GM23338 (cell line): ENCODE measurements at regions not wholly inside any gene's neighbourhood (a gene's known extent, or its start where the extent isn't known, plus 50 kb on each side); places are given as distances from the start of the nearest gene placed in this dataset.

Experiments used
- ATAC-seq: fragments of 200-7000 bp; cut with Tn5 transposase; 3 replicates; pipeline ENCODE4 v1.9.1; 2020
- DNase-seq: peaks from one replicate; pipeline ENCODE4 v3.0.0-alpha.2; 2015; ENCODE audit warnings: low spot score
- H2AFZ ChIP-seq: fragments of 200-600 bp; sonication (generic); 2 replicates; pipeline ENCODE4 v1.8.0; 2016; ENCODE audit warnings: antibody characterized with exemption, mild to moderate bottlenecking, moderate library complexity
- H3F3A ChIP-seq: fragments of 200-600 bp; sonication (generic); replicated peaks from 2 replicates; pipeline ENCODE4 v1.8.0; 2017; ENCODE audit warnings: antibody characterized with exemption, mixed run types, low read depth
- H3K27ac ChIP-seq: fragments of 200-600 bp; sonication (generic); 2 replicates; pipeline ENCODE4 v1.6.1; 2016; ENCODE audit warnings: low read depth
- H3K27me3 ChIP-seq: fragments of 200-600 bp; sonication (generic); 2 replicates; pipeline ENCODE4 v1.8.0; 2016; ENCODE audit warnings: mild to moderate bottlenecking, mixed run types, moderate library complexity; ENCODE audit not compliant: insufficient read depth
- H3K36me3 ChIP-seq: fragments of 200-600 bp; sonication (generic); 2 replicates; pipeline ENCODE4 v1.8.0; 2016; ENCODE audit warnings: mild to moderate bottlenecking; ENCODE audit not compliant: insufficient read depth
- H3K4me1 ChIP-seq: fragments of 200-600 bp; sonication (generic); 2 replicates; pipeline ENCODE4 v1.8.0; 2016; ENCODE audit warnings: mild to moderate bottlenecking, moderate library complexity; ENCODE audit not compliant: insufficient read depth
- H3K4me2 ChIP-seq: fragments of 200-600 bp; sonication (generic); 2 replicates; pipeline ENCODE4 v1.7.1; 2017; ENCODE audit warnings: mixed run types
- H3K4me3 ChIP-seq: fragments of 200-600 bp; sonication (generic); 2 replicates; pipeline ENCODE4 v1.6.1; 2016; ENCODE audit warnings: mixed run types
- H3K79me2 ChIP-seq: fragments of 200-600 bp; sonication (generic); replicated peaks from 2 replicates; pipeline ENCODE4 v1.8.0; 2017; ENCODE audit warnings: mild to moderate bottlenecking; ENCODE audit not compliant: insufficient read depth
- H3K9me2 ChIP-seq: fragments of 200-600 bp; sonication (generic); 2 replicates; pipeline ENCODE4 v1.8.0; 2017; ENCODE audit not compliant: insufficient read depth
- H4K20me1 ChIP-seq: fragments of 200-600 bp; sonication (generic); replicated peaks from 2 replicates; pipeline ENCODE4 v1.8.0; 2017; ENCODE audit warnings: mild to moderate bottlenecking; ENCODE audit not compliant: insufficient read depth
- H3K27ac Mint-ChIP-seq: 2 replicates; pipeline ENCODE4 v1.8.0; 2020; ENCODE audit warnings: inconsistent platforms, mild to moderate bottlenecking, moderate library complexity, mixed read lengths
- H3K27me3 Mint-ChIP-seq: 3 replicates; pipeline ENCODE4 v1.8.0; 2022; ENCODE audit warnings: low read depth, mild to moderate bottlenecking, moderate library complexity, mixed read lengths, inconsistent platforms; ENCODE audit not compliant: insufficient read depth, poor library complexity
- H3K36me3 Mint-ChIP-seq: 3 replicates; pipeline ENCODE4 v1.8.0; 2021; ENCODE audit warnings: low read depth, mild to moderate bottlenecking, inconsistent platforms, moderate library complexity, mixed read lengths
- H3K4me1 Mint-ChIP-seq: 3 replicates; pipeline ENCODE4 v1.8.0; 2020; ENCODE audit warnings: mild to moderate bottlenecking, inconsistent platforms, mixed read lengths
- H3K4me3 Mint-ChIP-seq: 3 replicates; pipeline ENCODE4 v1.8.0; 2021; ENCODE audit warnings: moderate library complexity, mild to moderate bottlenecking, inconsistent platforms, mixed read lengths
- H3K9me3 Mint-ChIP-seq: 3 replicates; pipeline ENCODE4 v1.8.0; 2020; ENCODE audit warnings: moderate library complexity, mild to moderate bottlenecking, inconsistent platforms, mixed read lengths
- EZH2 ChIP-seq: fragments of 200-600 bp; sonication (generic); IDR thresholded peaks from one replicate; pipeline ENCODE4 v1.8.0; 2017; ENCODE audit warnings: antibody characterized with exemption, mild to moderate bottlenecking, low read depth; ENCODE audit not compliant: unreplicated experiment
- EZH2phosphoT487 ChIP-seq: fragments of 200-600 bp; sonication (generic); IDR thresholded peaks from one replicate; pipeline ENCODE4 v1.8.1; 2018; ENCODE audit warnings: antibody characterized with exemption; ENCODE audit not compliant: unreplicated experiment
- JUNB ChIP-seq: IDR thresholded peaks from one replicate; pipeline ENCODE4 v1.6.1; 2016; ENCODE audit warnings: antibody characterized with exemption; ENCODE audit not compliant: unreplicated experiment
- NANOG ChIP-seq: IDR thresholded peaks from 2 replicates; pipeline ENCODE4 v1.6.1; 2016; ENCODE audit warnings: antibody characterized with exemption, borderline replicate concordance
- POLR2AphosphoS5 ChIP-seq: IDR thresholded peaks from 2 replicates; pipeline ENCODE4 v1.6.1; 2016; ENCODE audit warnings: antibody characterized with exemption, low read depth
- ZNF331 ChIP-seq: fragments of 250-450 bp; sonication (Bioruptor Pico); IDR thresholded peaks from 2 replicates; pipeline ENCODE4 v1.5.0; 2020; ENCODE audit warnings: low read depth, mild to moderate bottlenecking, moderate library complexity
- TF ChIP-seq, protein P1 (sequence below): fragments of 250-450 bp; sonication (Bioruptor Pico); IDR thresholded peaks from 2 replicates; pipeline ENCODE4 v1.5.0; 2020; ENCODE audit warnings: mild to moderate bottlenecking, moderate library complexity
- TF ChIP-seq, protein P2 (sequence below): IDR thresholded peaks from one replicate; pipeline ENCODE4 v1.6.1; 2018; ENCODE audit warnings: antibody characterized with exemption; ENCODE audit not compliant: unreplicated experiment

DNA sequence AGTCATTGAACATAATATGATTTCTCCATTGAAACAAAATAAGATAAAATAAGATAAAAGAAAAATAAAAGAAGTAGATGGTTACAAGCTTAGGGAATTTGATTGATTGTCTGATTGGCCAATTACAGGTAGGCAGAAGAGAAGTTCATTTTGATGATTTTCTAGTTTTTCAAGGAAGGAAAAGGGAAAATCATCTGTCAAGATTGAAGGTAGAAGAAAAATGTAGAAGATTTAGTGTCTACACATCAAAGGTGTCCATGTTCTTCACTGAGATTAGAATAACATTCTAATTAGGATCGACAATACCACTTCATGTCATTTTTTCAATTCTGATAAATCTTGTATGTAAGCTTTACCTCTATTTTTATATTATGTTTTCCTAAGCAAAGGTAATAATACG is 489.1 kb downstream of the PCDH18 start:
- Histone ChIP-seq H3K79me2 (no peaks in the 10 kb centered on the region), H4K20me1 (no peaks in the 10 kb centered on the region), H3K27me3 (no peaks in the 10 kb centered on the region), H3K9me2 (no peaks in the 10 kb centered on the region), H3K4me1 (no peaks in the 10 kb centered on the region), H3F3A (no peaks in the 10 kb centered on the region), H3K27ac (no peak overlapping the region), H2AFZ (no peak overlapping the region), H3K4me2 (no peak overlapping the region), H3K4me3 (no peak overlapping the region), H3K36me3 (no peaks in the 10 kb centered on the region)
- Mint-ChIP-seq H3K9me3 (no peaks in the 10 kb centered on the region), H3K4me1 (no peaks in the 10 kb centered on the region), H3K4me3 (no peak overlapping the region), H3K36me3 (no peaks in the 10 kb centered on the region), H3K27me3 (no peaks in the 10 kb centered on the region), H3K27ac (no peak overlapping the region)
- TF ChIP-seq, protein P1, sequence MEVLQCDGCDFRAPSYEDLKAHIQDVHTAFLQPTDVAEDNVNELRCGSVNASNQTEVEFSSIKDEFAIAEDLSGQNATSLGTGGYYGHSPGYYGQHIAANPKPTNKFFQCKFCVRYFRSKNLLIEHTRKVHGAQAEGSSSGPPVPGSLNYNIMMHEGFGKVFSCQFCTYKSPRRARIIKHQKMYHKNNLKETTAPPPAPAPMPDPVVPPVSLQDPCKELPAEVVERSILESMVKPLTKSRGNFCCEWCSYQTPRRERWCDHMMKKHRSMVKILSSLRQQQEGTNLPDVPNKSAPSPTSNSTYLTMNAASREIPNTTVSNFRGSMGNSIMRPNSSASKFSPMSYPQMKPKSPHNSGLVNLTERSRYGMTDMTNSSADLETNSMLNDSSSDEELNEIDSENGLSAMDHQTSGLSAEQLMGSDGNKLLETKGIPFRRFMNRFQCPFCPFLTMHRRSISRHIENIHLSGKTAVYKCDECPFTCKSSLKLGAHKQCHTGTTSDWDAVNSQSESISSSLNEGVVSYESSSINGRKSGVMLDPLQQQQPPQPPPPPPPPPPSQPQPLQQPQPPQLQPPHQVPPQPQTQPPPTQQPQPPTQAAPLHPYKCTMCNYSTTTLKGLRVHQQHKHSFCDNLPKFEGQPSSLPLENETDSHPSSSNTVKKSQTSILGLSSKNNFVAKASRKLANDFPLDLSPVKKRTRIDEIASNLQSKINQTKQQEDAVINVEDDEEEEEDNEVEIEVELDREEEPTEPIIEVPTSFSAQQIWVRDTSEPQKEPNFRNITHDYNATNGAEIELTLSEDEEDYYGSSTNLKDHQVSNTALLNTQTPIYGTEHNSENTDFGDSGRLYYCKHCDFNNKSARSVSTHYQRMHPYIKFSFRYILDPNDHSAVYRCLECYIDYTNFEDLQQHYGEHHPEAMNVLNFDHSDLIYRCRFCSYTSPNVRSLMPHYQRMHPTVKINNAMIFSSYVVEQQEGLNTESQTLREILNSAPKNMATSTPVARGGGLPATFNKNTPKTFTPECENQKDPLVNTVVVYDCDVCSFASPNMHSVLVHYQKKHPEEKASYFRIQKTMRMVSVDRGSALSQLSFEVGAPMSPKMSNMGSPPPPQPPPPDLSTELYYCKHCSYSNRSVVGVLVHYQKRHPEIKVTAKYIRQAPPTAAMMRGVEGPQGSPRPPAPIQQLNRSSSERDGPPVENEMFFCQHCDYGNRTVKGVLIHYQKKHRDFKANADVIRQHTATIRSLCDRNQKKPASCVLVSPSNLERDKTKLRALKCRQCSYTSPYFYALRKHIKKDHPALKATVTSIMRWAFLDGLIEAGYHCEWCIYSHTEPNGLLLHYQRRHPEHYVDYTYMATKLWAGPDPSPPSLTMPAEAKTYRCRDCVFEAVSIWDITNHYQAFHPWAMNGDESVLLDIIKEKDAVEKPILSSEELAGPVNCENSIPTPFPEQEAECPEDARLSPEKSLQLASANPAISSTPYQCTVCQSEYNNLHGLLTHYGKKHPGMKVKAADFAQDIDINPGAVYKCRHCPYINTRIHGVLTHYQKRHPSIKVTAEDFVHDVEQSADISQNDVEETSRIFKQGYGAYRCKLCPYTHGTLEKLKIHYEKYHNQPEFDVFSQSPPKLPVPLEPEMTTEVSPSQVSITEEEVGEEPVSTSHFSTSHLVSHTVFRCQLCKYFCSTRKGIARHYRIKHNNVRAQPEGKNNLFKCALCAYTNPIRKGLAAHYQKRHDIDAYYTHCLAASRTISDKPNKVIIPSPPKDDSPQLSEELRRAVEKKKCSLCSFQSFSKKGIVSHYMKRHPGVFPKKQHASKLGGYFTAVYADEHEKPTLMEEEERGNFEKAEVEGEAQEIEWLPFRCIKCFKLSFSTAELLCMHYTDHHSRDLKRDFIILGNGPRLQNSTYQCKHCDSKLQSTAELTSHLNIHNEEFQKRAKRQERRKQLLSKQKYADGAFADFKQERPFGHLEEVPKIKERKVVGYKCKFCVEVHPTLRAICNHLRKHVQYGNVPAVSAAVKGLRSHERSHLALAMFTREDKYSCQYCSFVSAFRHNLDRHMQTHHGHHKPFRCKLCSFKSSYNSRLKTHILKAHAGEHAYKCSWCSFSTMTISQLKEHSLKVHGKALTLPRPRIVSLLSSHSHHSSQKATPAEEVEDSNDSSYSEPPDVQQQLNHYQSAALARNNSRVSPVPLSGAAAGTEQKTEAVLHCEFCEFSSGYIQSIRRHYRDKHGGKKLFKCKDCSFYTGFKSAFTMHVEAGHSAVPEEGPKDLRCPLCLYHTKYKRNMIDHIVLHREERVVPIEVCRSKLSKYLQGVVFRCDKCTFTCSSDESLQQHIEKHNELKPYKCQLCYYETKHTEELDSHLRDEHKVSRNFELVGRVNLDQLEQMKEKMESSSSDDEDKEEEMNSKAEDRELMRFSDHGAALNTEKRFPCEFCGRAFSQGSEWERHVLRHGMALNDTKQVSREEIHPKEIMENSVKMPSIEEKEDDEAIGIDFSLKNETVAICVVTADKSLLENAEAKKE (CRISPR knock-in tag): no peak
- TF ChIP-seq POLR2AphosphoS5 (no peak), JUNB (no peak), NANOG (no peak), ZNF331 (CRISPR knock-in tag) (no peak), EZH2 (no peak), EZH2phosphoT487 (no peak)
- TF ChIP-seq, protein P2, sequence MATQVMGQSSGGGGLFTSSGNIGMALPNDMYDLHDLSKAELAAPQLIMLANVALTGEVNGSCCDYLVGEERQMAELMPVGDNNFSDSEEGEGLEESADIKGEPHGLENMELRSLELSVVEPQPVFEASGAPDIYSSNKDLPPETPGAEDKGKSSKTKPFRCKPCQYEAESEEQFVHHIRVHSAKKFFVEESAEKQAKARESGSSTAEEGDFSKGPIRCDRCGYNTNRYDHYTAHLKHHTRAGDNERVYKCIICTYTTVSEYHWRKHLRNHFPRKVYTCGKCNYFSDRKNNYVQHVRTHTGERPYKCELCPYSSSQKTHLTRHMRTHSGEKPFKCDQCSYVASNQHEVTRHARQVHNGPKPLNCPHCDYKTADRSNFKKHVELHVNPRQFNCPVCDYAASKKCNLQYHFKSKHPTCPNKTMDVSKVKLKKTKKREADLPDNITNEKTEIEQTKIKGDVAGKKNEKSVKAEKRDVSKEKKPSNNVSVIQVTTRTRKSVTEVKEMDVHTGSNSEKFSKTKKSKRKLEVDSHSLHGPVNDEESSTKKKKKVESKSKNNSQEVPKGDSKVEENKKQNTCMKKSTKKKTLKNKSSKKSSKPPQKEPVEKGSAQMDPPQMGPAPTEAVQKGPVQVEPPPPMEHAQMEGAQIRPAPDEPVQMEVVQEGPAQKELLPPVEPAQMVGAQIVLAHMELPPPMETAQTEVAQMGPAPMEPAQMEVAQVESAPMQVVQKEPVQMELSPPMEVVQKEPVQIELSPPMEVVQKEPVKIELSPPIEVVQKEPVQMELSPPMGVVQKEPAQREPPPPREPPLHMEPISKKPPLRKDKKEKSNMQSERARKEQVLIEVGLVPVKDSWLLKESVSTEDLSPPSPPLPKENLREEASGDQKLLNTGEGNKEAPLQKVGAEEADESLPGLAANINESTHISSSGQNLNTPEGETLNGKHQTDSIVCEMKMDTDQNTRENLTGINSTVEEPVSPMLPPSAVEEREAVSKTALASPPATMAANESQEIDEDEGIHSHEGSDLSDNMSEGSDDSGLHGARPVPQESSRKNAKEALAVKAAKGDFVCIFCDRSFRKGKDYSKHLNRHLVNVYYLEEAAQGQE: no peak
- ATAC-seq: no peak
- DNase-seq: no peak
